GM12892 (cell line): ENCODE measurements at regions not wholly inside any gene's neighbourhood (a gene's known extent, or its start where the extent isn't known, plus 50 kb on each side); places are given as distances from the start of the nearest gene placed in this dataset.

Source experiments
- POLR2A ChIP-seq: IDR thresholded peaks from 2 replicates; pipeline ENCODE4 v1.6.1; 2011; ENCODE audit warnings: low read depth, low read length, control low read depth
- POLR2AphosphoS5 ChIP-seq: IDR thresholded peaks from 2 replicates; pipeline ENCODE4 v1.6.1; 2011; ENCODE audit warnings: low read depth, low read length, control low read depth
- TAF1 ChIP-seq: IDR thresholded peaks from 2 replicates; pipeline ENCODE4 v1.6.1; 2011; ENCODE audit warnings: low read depth, mild to moderate bottlenecking, control low read depth, low read length, borderline replicate concordance

DNA sequence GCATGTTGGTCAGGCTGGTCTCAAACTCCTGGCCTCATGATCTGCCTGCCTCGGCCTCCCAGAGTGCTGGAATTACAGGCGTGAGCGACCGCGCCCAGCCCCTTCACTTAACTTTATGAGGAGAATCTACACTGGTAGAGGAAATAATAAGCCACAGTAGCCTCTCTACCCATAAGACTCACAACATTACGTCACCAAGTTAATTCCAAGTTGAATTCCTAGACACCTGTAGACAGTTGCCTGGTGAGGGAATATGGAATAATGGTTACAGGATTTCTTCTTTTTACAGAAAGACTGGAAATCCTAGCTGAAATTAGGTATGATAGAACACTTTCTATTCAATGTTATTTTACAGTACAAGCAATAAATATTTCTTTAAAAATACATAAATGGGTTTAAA lies 854.5 kb upstream of the EYS start:
- TF ChIP-seq POLR2AphosphoS5 (no peak), POLR2A (no peak), TAF1 (no peak)
